Vagina (tissue), 2 donors: ENCODE measurements at regions not wholly inside any gene's neighbourhood (a gene's known extent, or its start where the extent isn't known, plus 50 kb on each side); places are given as distances from the start of the nearest gene placed in this dataset.

Source experiments
- DNase-seq, 2 donors: peaks; one replicate each; pipeline ENCODE4 v3.0.0-alpha.2; 2017; ENCODE audit errors: extremely low spot score in 2 of 2
- H3K27ac ChIP-seq: fragments of 200-600 bp; sonication (generic); one replicate; pipeline ENCODE4 v1.5.1; 2019
- H3K27me3 ChIP-seq: fragments of 200-600 bp; sonication (generic); one replicate; pipeline ENCODE4 v1.5.1; 2019
- H3K36me3 ChIP-seq, 2 donors: fragments of 200-600 bp; sonication (generic); one replicate each; pipeline ENCODE4 v1.5.1; 2017 to 2019
- H3K4me1 ChIP-seq: fragments of 200-600 bp; sonication (generic); one replicate; pipeline ENCODE4 v1.5.1; 2019
- H3K4me3 ChIP-seq, 2 donors: fragments of 200-600 bp; sonication (generic); 1 replicate in 1 of 2; 2 replicates in 1 of 2; pipeline ENCODE4 v1.5.1; 2016 to 2019
- H3K9me3 ChIP-seq: fragments of 200-600 bp; sonication (generic); one replicate; pipeline ENCODE4 v1.5.1; 2019
- CTCF ChIP-seq, 3 experiments: fragments of 450-650 bp in 2 of 3; fragments of 200-600 bp in 1 of 3; sonication (generic) in 1 of 3; IDR thresholded peaks; one replicate each; pipeline ENCODE4 v1.5.1; 2017 to 2019; ENCODE audit warnings: antibody characterized with exemption in 3 of 3, mild to moderate bottlenecking in 2 of 3, moderate library complexity in 2 of 3
- POLR2A ChIP-seq, 2 donors: fragments of 450-650 bp; IDR thresholded peaks; one replicate each; pipeline ENCODE4 v1.6.1; 2017; ENCODE audit warnings: antibody characterized with exemption in 2 of 2, mild to moderate bottlenecking in 2 of 2, moderate library complexity in 2 of 2
- POLR2AphosphoS5 ChIP-seq, 2 donors: sonication (generic); formaldehyde crosslinking; IDR thresholded peaks; one replicate each; pipeline ENCODE4 v1.9.0; 2017; ENCODE audit warnings: antibody characterized with exemption in 2 of 2, mild to moderate bottlenecking in 2 of 2, low read depth in 1 of 2; ENCODE audit not compliant: insufficient read depth in 1 of 2
- intact Hi-C: fragments of 100-400 bp; cut with DNase I; formaldehyde crosslinking; loops from one replicate; pipeline ENCODE4 v1.15.1; 2023

GRCh38 chr2:217331523-217332416, 471.9 kb upstream of the TNP1 start:
- Histone ChIP-seq H3K36me3 (no peaks in the 10 kb centered on the region), H3K27ac (no peak overlapping the region), H3K4me1 (peaks cover 6% of the 10 kb centered on the region), H3K27me3 (no peaks in the 10 kb centered on the region), H3K4me3 (no peak overlapping the region), H3K9me3 (no peaks in the 10 kb centered on the region)
- intact Hi-C loops = no loop called here
- DNase-seq = no peak
- TF ChIP-seq CTCF (IDR thresholded peaks at IDR 0.05) (no peak), POLR2AphosphoS5 (IDR thresholded peaks at IDR 0.05; ENCODE audit: insufficient read depth in 1 of 2, low read depth in 1 of 2) (no peak), POLR2A (IDR thresholded peaks at IDR 0.05) (no peak)

GRCh38 chr2:217330647-217331046, 470.8 kb upstream of the TNP1 start:
- no peaks in the 10 kb centered on the region for H3K36me3 ChIP-seq
- no peak for DNase-seq
- no peak overlapping the region for H3K27ac ChIP-seq
- intact Hi-C loops = no loop called here
- no peaks in the 10 kb centered on the region for H3K9me3 ChIP-seq
- no peaks in the 10 kb centered on the region for H3K27me3 ChIP-seq
- peaks cover 6% of the 10 kb centered on the region for H3K4me1 ChIP-seq
- no peak overlapping the region for H3K4me3 ChIP-seq
- TF ChIP-seq POLR2A (IDR thresholded peaks at IDR 0.05) (no peak), CTCF (IDR thresholded peaks at IDR 0.05) (no peak), POLR2AphosphoS5 (IDR thresholded peaks at IDR 0.05; ENCODE audit: insufficient read depth in 1 of 2, low read depth in 1 of 2) (no peak)

- H3K27me3 ChIP-seq = no peaks in the 10 kb centered on the region
- intact Hi-C loops = no loop called here
- H3K9me3 ChIP-seq = no peaks in the 10 kb centered on the region
- no peak overlapping the region for H3K4me3 ChIP-seq
- no peak for TF ChIP-seq CTCF (IDR thresholded peaks at IDR 0.05)
- TF ChIP-seq POLR2A (IDR thresholded peaks at IDR 0.05) = no peak
- TF ChIP-seq POLR2AphosphoS5 (IDR thresholded peaks at IDR 0.05; ENCODE audit: insufficient read depth in 1 of 2, low read depth in 1 of 2) = no peak
- no peak for DNase-seq
- H3K36me3 ChIP-seq = no peaks in the 10 kb centered on the region
- H3K4me1 ChIP-seq = peaks cover 6% of the 10 kb centered on the region
- peak overlapping the region; percentile 33 for H3K27ac ChIP-seq
Observed at GRCh38 chr2:217329023-217329431, 469.2 kb upstream of the TNP1 start.

- no peaks in the 10 kb centered on the region for H3K27me3 ChIP-seq
- H3K4me3 ChIP-seq = no peak overlapping the region
- no peak overlapping the region for H3K27ac ChIP-seq
- no peaks in the 10 kb centered on the region for H3K9me3 ChIP-seq
- no peak for DNase-seq
- H3K36me3 ChIP-seq = no peaks in the 10 kb centered on the region
- peaks cover 6% of the 10 kb centered on the region for H3K4me1 ChIP-seq
- intact Hi-C loops = no loop called here
- TF ChIP-seq CTCF (IDR thresholded peaks at IDR 0.05) (no peak), POLR2A (IDR thresholded peaks at IDR 0.05) (no peak), POLR2AphosphoS5 (IDR thresholded peaks at IDR 0.05; ENCODE audit: insufficient read depth in 1 of 2, low read depth in 1 of 2) (no peak)
Observed at GRCh38 chr2:217328622-217328978, 468.7 kb upstream of the TNP1 start.

DNA sequence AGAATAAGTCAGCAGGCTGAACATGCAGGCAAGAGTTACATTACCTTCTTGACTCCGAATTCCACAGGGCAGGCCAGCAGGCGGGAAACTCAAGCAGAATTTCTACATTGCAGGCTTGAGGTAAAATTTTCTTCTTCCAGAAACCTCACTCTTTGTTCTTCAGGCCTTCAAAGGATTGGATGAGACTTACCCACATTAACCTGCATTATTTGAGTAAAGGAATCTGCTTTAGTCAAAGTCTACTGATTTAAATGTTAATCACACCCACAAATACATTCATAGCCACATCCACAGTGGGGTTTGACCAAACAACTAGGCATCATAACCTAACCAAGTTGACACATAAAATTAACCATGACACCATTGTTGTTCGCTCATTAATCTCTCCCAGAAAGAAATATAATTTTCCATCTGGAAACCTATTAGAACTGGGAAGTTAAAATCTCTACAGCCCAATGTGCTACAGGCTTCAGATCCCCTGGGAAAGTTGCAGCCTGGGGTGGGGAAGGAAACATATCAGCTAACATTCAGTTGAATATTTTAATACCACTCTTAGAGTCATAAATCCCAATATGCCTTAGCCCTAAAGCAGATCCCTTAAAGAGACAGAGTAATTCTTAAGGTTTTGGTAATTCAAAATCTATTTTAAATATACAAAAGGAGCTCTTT, 468.2 kb upstream of the TNP1 start:
- intact Hi-C loops = no loop called here
- no peaks in the 10 kb centered on the region for H3K27me3 ChIP-seq
- no peak overlapping the region for H3K4me3 ChIP-seq
- no peak overlapping the region for H3K27ac ChIP-seq
- peaks cover 6% of the 10 kb centered on the region for H3K4me1 ChIP-seq
- H3K36me3 ChIP-seq = no peaks in the 10 kb centered on the region
- no peak for TF ChIP-seq CTCF (IDR thresholded peaks at IDR 0.05)
- TF ChIP-seq POLR2AphosphoS5 (IDR thresholded peaks at IDR 0.05; ENCODE audit: insufficient read depth in 1 of 2, low read depth in 1 of 2) = no peak
- no peak for TF ChIP-seq POLR2A (IDR thresholded peaks at IDR 0.05)
- no peaks in the 10 kb centered on the region for H3K9me3 ChIP-seq
- DNase-seq = no peak
